Naive B cell (primary cell): ENCODE measurements at regions not wholly inside any gene's neighbourhood (a gene's known extent, or its start where the extent isn't known, plus 50 kb on each side); places are given as distances from the start of the nearest gene placed in this dataset.
A peak's percentile ranks its signal among the peaks of the same experiment; 100 is the strongest.

ENCODE experiments used
- ATAC-seq, 2 donors: fragments of 150-1000 bp; cut with Tn5 transposase; 2 replicates each; pipeline ENCODE4 v1.10.0; 2021; ENCODE audit warnings: low read depth in 2 of 2, mild to moderate bottlenecking in 2 of 2, moderate library complexity in 2 of 2
- DNase-seq: peaks from one replicate; pipeline ENCODE4 v3.0.0; 2022
- H3K27ac Mint-ChIP-seq, 6 donors: one replicate each; pipeline ENCODE4 v1.8.0; 2020 to 2022; ENCODE audit warnings: mild to moderate bottlenecking in 6 of 6, mixed read lengths in 6 of 6, moderate library complexity in 5 of 6, inconsistent platforms in 2 of 6
- H3K27me3 Mint-ChIP-seq, 3 donors: one replicate each; pipeline ENCODE4 v1.8.0; 2021 to 2022; ENCODE audit warnings: mixed read lengths in 3 of 3, mild to moderate bottlenecking in 1 of 3
- H3K36me3 Mint-ChIP-seq, 2 donors: one replicate each; pipeline ENCODE4 v1.8.0; 2020 to 2022; ENCODE audit warnings: mixed read lengths in 2 of 2, inconsistent platforms in 1 of 2, mild to moderate bottlenecking in 1 of 2
- H3K4me1 Mint-ChIP-seq, 3 donors: one replicate each; pipeline ENCODE4 v1.8.0; 2020 to 2022; ENCODE audit warnings: mixed read lengths in 3 of 3, inconsistent platforms in 1 of 3, mild to moderate bottlenecking in 1 of 3, moderate library complexity in 1 of 3
- H3K4me3 Mint-ChIP-seq, 8 donors: one replicate each; pipeline ENCODE4 v1.8.0; 2020 to 2022; ENCODE audit warnings: mild to moderate bottlenecking in 8 of 8, mixed read lengths in 8 of 8, moderate library complexity in 8 of 8, inconsistent platforms in 2 of 8
- H3K9me3 Mint-ChIP-seq, 7 donors: one replicate each; pipeline ENCODE4 v1.8.0; 2020 to 2022; ENCODE audit warnings: mixed read lengths in 7 of 7, mild to moderate bottlenecking in 5 of 7, inconsistent platforms in 2 of 7, moderate library complexity in 1 of 7

DNA sequence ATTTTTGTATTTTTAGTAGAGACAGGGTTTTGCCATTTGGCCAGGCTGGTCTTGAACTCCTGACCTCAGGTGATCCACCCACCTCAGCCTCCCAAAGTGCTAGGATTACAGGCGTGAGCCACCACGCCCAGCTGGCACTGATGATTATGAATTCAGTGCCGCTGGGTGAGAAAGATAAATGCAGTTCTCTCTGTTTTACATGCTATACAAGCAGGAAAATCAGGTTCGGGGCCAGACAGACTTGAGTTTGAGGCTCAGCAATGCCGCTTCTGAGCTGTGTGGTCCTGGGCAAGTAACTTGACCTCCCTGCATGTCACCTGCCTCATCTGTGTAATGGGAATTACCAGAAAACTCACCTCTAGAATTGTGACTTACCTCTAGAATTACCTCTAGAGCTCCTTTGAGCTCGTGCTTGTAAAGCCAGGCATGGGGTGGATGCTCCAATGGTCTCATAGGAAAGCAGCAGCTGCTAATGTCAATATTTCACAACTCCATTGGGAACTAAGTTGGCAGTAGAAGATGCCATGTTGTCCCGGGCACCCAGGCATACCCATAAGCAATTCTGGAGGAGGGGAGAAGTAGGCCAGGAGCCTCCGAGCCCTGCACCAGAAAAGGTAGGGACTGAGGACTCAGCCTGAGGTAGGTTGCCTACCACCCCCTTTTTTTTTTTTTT is 119.8 kb upstream of the SLC25A33 start:
- peaks cover 24 to 78% (median 39%) of the 10 kb centered on the region in 3 donors for H3K4me1 Mint-ChIP-seq
- H3K4me3 Mint-ChIP-seq: peak overlapping the region in 1 of 8 donors; percentile 73
- ATAC-seq (no peak), DNase-seq (no peak)
- peak overlapping the region in 2 of 6 donors; percentile 70 to 85 for H3K27ac Mint-ChIP-seq
- peaks cover 0 to 4% (median 0%) of the 10 kb centered on the region in 3 donors for H3K27me3 Mint-ChIP-seq
- peaks cover 0 to 4% (median 0%) of the 10 kb centered on the region in 7 donors for H3K9me3 Mint-ChIP-seq
- no peaks in the 10 kb centered on the region for H3K36me3 Mint-ChIP-seq

DNA sequence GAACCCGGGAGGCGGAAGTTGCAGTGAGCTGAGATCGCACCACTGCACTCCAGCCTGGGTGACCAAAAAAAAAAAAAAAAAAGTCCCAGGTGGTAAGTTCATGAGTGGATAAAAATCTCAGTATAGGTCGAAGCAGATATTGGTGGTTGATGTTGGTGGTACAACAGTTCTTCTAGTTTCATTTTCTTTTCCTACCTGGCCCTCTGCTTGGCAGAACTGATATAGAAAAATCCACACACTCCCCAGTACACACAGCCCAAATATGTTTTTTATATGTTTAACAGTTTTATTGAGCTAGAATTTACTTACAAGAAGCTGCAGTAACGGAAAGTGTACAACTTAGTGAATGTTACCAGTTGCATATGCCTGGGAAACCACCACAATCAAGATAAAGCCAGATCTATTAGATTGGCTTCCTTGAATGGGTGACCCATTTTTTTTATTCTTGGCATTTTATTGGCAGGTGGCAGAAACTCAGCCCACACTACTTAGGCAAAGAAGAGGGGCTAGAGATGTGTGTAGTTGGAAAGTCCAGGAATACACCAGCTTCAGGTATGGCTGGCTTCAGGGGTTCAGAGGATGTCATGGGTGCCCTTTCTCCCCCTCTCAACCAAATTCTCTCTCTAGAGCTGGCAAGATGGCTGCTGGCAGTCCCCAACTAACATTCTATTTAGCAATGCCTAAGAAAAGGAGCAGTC is 118.3 kb upstream of the SLC25A33 start:
- no peak for DNase-seq
- Mint-ChIP-seq H3K4me3 (peak overlapping the region in 2 of 8 donors; percentile 26 to 81), H3K27ac (peak overlapping the region in 4 of 6 donors; percentile 18 to 64 (median 24)), H3K9me3 (peaks cover 0 to 4% (median 0%) of the 10 kb centered on the region in 7 donors), H3K36me3 (no peaks in the 10 kb centered on the region), H3K27me3 (peaks cover 0 to 4% (median 0%) of the 10 kb centered on the region in 3 donors), H3K4me1 (peaks cover 34 to 90% (median 49%) of the 10 kb centered on the region in 3 donors)
- peak; percentile 22 to 39 for ATAC-seq

DNA sequence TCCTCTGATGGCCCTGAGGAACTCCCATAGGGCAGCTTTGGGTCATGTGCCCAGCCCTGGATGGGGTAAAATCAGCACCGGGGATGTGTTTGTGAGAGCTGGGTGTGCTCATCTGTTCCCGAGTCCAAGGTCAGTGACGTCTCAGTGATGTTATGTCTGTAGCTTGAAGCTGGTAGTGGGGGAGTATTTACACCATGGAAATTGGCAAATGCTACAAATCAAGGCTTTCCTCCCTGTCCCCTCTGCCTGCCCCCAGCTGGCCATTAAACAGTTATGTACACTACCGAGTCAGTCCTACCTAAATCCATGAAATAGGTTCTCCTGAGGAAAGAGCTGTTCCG is 117.8 kb upstream of the SLC25A33 start:
- Mint-ChIP-seq H3K27ac (peak overlapping the region in 4 of 6 donors; percentile 18 to 64 (median 22)), H3K4me1 (peaks cover 39 to 91% (median 49%) of the 10 kb centered on the region in 3 donors), H3K36me3 (no peaks in the 10 kb centered on the region), H3K27me3 (peaks cover 0 to 4% (median 0%) of the 10 kb centered on the region in 3 donors), H3K9me3 (peaks cover 0 to 4% (median 0%) of the 10 kb centered on the region in 7 donors), H3K4me3 (peak overlapping the region in 2 of 8 donors; percentile 19 to 65)
- ATAC-seq: no peak
- no peak for DNase-seq

DNA sequence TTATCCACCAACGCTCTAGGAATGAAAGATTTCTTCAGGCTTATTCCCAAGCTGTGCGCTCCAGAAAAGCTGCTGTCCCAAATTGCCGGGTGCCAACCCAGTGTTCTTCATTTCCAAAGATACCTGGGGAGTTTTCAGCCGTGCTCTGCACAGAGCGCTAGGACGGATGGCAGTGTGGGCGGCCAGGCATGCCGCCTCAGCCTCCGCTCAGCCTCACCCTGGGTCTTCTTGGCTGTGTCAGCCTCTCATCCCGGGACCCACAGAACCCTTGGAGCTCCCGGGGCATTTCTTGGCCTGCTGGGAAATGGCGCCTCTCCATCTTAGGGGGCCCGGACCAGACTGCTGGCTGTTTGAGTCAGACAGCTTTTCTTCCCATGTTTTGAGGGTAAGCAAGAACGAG is 116.9 kb upstream of the SLC25A33 start:
- Mint-ChIP-seq H3K27ac (peak overlapping the region in 2 of 6 donors; percentile 32 to 98), H3K36me3 (no peaks in the 10 kb centered on the region), H3K4me3 (no peak overlapping the region), H3K4me1 (peaks cover 38 to 93% (median 46%) of the 10 kb centered on the region in 3 donors), H3K27me3 (no peaks in the 10 kb centered on the region), H3K9me3 (peaks cover 0 to 4% (median 0%) of the 10 kb centered on the region in 7 donors)
- ATAC-seq (no peak), DNase-seq (no peak)

DNA sequence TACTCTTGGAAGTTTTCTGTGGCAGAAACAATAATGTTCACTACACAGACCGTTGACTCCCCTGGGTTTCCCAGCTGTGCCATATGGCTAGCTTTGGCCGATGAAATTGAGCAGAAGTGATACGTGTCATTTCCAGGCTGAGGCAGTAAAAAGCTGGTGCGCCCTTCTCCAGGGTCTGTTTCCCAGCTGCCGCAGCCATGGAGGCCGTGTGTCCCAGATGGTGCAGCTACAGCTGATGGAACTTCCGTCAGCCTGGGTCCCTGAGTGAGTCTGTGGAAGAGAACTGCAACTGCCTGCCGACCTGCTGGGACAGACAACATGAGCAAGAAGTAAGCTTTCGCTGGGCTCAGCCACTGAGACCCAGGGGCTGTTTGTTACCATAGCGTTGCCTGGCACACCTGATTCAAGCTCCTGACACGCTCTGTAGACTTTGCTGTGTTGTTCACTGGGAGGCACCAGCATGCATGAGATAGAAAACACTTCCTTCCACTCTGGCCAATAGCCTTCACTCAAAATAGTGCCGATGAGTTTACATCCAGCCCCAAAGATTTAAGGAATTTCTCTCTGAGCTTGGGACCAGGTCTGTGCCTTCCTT is 116.3 kb upstream of the SLC25A33 start:
- Mint-ChIP-seq H3K4me1 (peaks cover 34 to 93% (median 42%) of the 10 kb centered on the region in 3 donors), H3K4me3 (peak overlapping the region in 1 of 8 donors; percentile 75), H3K9me3 (peaks cover 0 to 4% (median 0%) of the 10 kb centered on the region in 7 donors), H3K27me3 (no peaks in the 10 kb centered on the region), H3K27ac (peak overlapping the region in 5 of 6 donors; percentile 14 to 98 (median 63)), H3K36me3 (no peaks in the 10 kb centered on the region)
- no peak for DNase-seq
- no peak for ATAC-seq

DNA sequence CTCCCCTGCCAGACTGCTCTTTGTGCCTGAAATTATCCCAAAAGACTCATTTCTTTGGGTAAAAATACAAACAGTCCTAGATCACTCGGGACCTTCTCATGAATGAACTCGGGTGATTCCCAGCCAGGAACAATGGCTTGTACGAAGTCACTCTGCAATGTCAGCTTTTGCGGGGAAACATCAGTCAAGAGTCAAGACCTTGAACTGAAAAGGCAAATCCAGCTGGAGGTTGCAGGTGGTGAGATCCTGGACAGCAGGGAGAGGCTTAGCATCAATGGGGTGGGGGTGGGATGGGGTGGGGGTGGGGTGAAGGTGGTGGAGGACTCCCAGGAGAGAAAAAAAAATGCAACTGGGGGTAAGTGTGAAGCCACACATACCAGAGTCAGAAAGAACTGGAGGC is 115.0 kb upstream of the SLC25A33 start:
- Mint-ChIP-seq H3K27ac (peak overlapping the region; percentile 63 to 100 (median 98)), H3K36me3 (no peaks in the 10 kb centered on the region), H3K4me3 (peak overlapping the region in 1 of 8 donors; percentile 72), H3K4me1 (peaks cover 44 to 94% (median 51%) of the 10 kb centered on the region in 3 donors), H3K27me3 (no peaks in the 10 kb centered on the region), H3K9me3 (peaks cover 0 to 4% (median 0%) of the 10 kb centered on the region in 7 donors)
- no peak for DNase-seq
- ATAC-seq: no peak

DNA sequence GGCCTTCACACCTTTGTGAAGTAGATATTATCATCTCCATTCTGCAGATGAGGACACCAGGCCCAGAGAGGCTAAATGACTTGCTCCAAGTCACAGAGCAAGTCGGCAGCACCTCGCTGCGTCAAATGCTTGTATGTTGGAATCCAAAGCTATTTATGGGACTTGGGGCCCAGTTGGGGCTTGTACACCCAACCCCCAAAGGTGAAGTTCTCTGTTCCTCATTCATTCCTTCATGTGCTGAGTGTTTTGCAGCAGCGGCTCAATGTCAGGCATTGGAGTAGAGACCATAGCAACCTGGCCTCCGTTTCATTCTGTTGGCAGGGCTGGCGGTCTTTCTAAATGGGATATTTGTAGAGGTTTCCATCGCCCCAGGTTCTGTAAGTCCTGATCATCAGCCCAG is 113.4 kb upstream of the SLC25A33 start:
- no peaks in the 10 kb centered on the region for H3K27me3 Mint-ChIP-seq
- ATAC-seq (peak; percentile 23 to 35), DNase-seq (no peak)
- H3K27ac Mint-ChIP-seq: peak overlapping the region; percentile 98 to 100 (median 100)
- H3K4me3 Mint-ChIP-seq: peak overlapping the region; percentile 58 to 88 (median 84)
- H3K36me3 Mint-ChIP-seq: no peaks in the 10 kb centered on the region
- H3K9me3 Mint-ChIP-seq: peaks cover 0 to 4% (median 0%) of the 10 kb centered on the region in 7 donors
- H3K4me1 Mint-ChIP-seq: peaks cover 51 to 92% (median 55%) of the 10 kb centered on the region in 3 donors

DNA sequence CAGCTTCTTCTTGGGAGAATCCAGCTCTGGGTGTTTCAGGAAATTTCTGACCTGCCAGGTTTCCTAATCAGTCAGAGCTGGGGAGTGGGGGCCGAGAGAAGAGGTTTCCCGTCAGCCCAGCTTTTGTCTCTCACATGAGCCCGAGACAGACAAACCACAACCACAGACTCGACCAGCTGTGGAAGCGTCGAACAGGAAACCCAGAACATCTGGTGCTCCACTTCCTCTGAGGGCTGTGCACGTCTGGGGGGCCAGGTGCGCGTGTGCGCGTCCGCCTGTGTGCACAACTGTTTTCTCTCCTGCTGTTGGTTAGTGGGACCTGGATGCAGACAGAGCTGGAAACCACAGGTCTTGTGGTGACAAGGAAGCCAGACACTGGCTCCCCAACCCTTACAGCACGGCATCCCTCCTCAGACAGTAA is 113.0 kb upstream of the SLC25A33 start:
- Mint-ChIP-seq H3K27me3 (no peaks in the 10 kb centered on the region), H3K36me3 (no peaks in the 10 kb centered on the region), H3K4me3 (peak overlapping the region; percentile 58 to 88 (median 84)), H3K9me3 (peaks cover 0 to 4% (median 0%) of the 10 kb centered on the region in 7 donors), H3K4me1 (peaks cover 47 to 88% (median 51%) of the 10 kb centered on the region in 3 donors), H3K27ac (peak overlapping the region; percentile 98 to 100 (median 100))
- DNase-seq (peak; percentile 95), ATAC-seq (peak; percentile 76 to 77)

DNA sequence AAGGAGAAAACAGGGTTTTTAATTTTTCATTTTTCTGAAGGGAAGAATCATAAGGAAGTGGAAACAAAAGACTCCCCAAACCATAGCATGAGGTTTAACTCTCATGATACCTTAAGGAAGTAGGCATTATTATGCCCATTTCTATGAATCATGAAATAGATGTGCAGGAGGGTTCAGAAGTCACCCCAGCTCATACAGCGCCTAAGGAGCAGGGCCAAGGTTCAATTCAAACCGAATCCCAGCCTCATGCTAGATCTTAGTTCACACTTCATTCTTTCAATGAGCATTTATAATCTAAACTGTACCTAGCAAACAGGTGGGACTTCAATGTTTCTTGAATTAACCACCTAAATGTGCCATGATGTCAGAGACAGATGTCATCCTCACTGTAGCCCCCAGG is 111.9 kb upstream of the SLC25A33 start:
- peak overlapping the region; percentile 98 to 100 (median 100) for H3K27ac Mint-ChIP-seq
- no peaks in the 10 kb centered on the region for H3K27me3 Mint-ChIP-seq
- peak overlapping the region in 7 of 8 donors; percentile 32 to 88 (median 58) for H3K4me3 Mint-ChIP-seq
- peaks cover 46 to 78% (median 47%) of the 10 kb centered on the region in 3 donors for H3K4me1 Mint-ChIP-seq
- H3K36me3 Mint-ChIP-seq: no peaks in the 10 kb centered on the region
- peaks cover 0 to 4% (median 0%) of the 10 kb centered on the region in 7 donors for H3K9me3 Mint-ChIP-seq
- ATAC-seq (no peak), DNase-seq (no peak)

DNA sequence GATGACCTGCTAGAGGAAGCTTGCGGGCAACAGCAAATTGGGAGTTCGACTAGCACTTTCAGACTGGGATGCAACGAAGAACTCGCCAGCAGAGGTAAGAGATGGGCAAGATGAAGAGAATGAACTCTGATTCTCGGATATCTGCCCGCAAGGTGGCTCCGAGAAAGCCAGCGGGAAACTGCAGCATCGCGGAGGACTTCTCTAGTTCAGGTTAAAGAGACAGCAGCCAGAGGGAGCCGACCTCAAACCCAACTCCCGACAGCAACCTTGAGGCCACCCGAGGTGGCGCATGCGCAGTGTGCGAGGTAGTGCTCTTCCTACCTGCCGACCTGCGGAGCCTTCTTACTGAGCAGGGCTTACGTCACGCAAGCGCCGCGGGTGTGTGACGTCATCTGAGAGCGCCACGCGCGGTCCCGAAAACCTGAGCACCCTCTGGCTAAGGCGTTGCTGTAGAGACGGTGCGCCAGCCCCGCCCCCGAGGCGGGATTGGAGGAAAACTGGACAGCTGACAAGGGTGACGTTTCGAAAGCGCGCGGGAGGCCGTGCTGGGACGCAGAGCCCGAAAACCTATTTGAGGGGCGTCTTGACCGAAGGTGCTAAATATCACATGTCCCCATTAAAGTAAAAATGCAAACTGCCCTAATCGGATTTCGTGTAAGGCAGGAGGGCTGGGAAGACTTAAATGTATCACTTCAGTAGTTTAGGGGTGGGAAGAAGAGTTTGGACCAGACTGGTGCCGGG is 110.5 kb upstream of the SLC25A33 start:
- Mint-ChIP-seq H3K27ac (peak overlapping the region; percentile 98 to 100 (median 99)), H3K36me3 (no peaks in the 10 kb centered on the region), H3K27me3 (no peaks in the 10 kb centered on the region), H3K4me3 (peak overlapping the region; percentile 89 to 99 (median 96)), H3K4me1 (peaks cover 39 to 64% (median 46%) of the 10 kb centered on the region in 3 donors), H3K9me3 (no peaks in the 10 kb centered on the region)
- DNase-seq: peak; percentile 99
- ATAC-seq: peak; percentile 56 to 65

DNA sequence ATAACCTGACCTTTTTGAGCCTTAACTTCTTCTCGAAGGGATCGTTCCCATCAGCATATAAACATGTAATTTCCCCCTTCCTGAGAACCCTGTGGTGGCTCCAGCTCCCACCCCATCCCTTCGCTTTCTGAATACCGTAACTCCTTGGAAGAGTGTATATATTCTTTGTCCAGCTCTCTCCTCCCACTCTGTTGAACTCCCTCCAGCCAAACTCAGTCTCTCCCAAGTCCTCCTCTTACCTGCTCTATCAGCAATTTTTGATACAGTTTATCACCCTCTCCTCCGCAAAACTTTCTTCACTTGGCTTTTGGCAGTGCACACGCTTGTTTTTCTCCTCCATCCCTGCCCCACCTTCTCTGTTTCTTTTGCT is 109.9 kb upstream of the SLC25A33 start:
- H3K4me3 Mint-ChIP-seq: peak overlapping the region; percentile 89 to 99 (median 96)
- ATAC-seq (no peak), DNase-seq (no peak)
- H3K36me3 Mint-ChIP-seq: no peaks in the 10 kb centered on the region
- H3K4me1 Mint-ChIP-seq: peaks cover 39 to 58% (median 46%) of the 10 kb centered on the region in 3 donors
- H3K9me3 Mint-ChIP-seq: no peaks in the 10 kb centered on the region
- no peaks in the 10 kb centered on the region for H3K27me3 Mint-ChIP-seq
- H3K27ac Mint-ChIP-seq: peak overlapping the region; percentile 98 to 100 (median 99)

DNA sequence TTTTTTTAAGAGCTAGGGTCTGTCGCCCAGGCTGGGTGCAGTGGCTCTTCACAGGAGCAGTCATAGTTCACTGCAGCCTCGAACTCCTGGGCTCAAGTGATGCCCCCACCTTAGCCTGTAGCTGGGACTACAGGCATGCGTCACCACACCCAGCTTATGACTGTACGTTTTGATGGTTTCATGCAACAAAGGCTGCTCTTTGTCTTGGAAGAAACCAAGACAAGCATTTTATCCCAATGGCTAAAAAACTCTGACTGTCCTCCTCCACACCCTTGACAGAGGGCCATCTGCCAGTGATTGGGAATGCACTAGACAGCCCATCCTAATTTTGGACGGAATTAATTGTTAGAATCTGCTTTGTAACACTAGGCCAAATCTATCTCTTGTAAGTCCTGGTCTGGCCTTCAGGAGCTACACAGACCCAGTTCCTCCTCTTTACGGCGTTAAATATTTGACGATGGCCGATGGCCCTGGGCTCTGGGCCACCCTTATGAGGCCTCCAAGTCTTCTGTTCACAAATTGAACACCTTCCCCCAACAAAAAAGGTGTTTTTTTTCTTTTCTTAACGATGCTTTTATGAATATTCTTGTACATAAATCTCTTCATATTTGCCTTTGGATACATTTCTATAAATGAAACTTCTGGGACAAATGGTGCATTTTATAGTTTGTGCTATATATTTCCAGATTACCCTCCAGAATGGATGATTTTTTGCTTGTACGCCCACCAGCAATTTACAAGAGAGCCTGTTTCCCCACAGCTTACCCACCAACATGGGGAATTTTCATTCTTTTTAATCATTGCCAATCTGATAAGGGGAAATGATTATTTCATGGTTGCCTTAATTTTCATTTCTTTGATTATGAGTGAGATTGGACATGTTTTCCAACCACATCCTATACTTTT is 104.8 kb upstream of the SLC25A33 start:
- no peaks in the 10 kb centered on the region for H3K9me3 Mint-ChIP-seq
- no peaks in the 10 kb centered on the region for H3K36me3 Mint-ChIP-seq
- H3K4me3 Mint-ChIP-seq: no peak overlapping the region
- H3K27ac Mint-ChIP-seq: no peak overlapping the region
- H3K4me1 Mint-ChIP-seq: peaks cover 9 to 10% (median 9%) of the 10 kb centered on the region in 3 donors
- ATAC-seq (no peak), DNase-seq (no peak)
- peaks cover 0 to 5% (median 0%) of the 10 kb centered on the region in 3 donors for H3K27me3 Mint-ChIP-seq
